H1 (cell line): ENCODE measurements at regions not wholly inside any gene's neighbourhood (a gene's known extent, or its start where the extent isn't known, plus 50 kb on each side); places are given as distances from the start of the nearest gene placed in this dataset.

Source experiments
- BACH1 ChIP-seq: IDR thresholded peaks from 2 replicates; pipeline ENCODE4 v1.6.1; 2012; ENCODE audit warnings: low read length, improper control_type of control experiment
- CTBP2 ChIP-seq: IDR thresholded peaks from 2 replicates; pipeline ENCODE4 v1.7.0; 2011; ENCODE audit warnings: borderline replicate concordance, mild to moderate bottlenecking, moderate library complexity, mixed read lengths, low read length; ENCODE audit not compliant: insufficient read depth, insufficient read length

GRCh38 chr12:65574867-65575266 is 249.4 kb upstream of the HMGA2 start (continued):
- TF ChIP-seq CTBP2, result no peak
- TF ChIP-seq BACH1, result no peak
- TF ChIP-seq, all 59 proteins: peak for 0
